CD4-positive, alpha-beta T cell treated with Interleukin-15 for 4 hours (primary cell): ENCODE measurements at regions not wholly inside any gene's neighbourhood (a gene's known extent, or its start where the extent isn't known, plus 50 kb on each side); places are given as distances from the start of the nearest gene placed in this dataset.

Experiments
- DNase-seq: peaks from one replicate; pipeline ENCODE4 v3.0.0-alpha.2; 2020; ENCODE audit warnings: low spot score

- no peak for DNase-seq
These were observed 187.4 kb upstream of the MGMT start for GRCh38 chr10:129279446-129280154.

- no peak for DNase-seq
These were observed 186.9 kb upstream of the MGMT start for GRCh38 chr10:129280155-129280502.

- DNase-seq = no peak
These were observed 186.0 kb upstream of the MGMT start for GRCh38 chr10:129280908-129281586.

- DNase-seq = no peak
These were observed 181.6 kb upstream of the MGMT start for GRCh38 chr10:129285459-129285858.

- no peak for DNase-seq
These were observed 177.9 kb upstream of the MGMT start for GRCh38 chr10:129288999-129289584.

- DNase-seq = no peak
These were observed 172.9 kb upstream of the MGMT start for GRCh38 chr10:129293991-129294700.

- DNase-seq = no peak
These were observed 172.1 kb upstream of the MGMT start for GRCh38 chr10:129294944-129295343.

- DNase-seq = no peak
These were observed 162.0 kb upstream of the MGMT start for GRCh38 chr10:129305046-129305445.

GRCh38 chr10:129307141-129307540, 159.9 kb upstream of the MGMT start:
- no peak for DNase-seq

GRCh38 chr10:129308953-129309564, 158.0 kb upstream of the MGMT start:
- no peak for DNase-seq

GRCh38 chr10:129309565-129309964, 157.5 kb upstream of the MGMT start:
- no peak for DNase-seq

- no peak for DNase-seq
These were observed 156.2 kb upstream of the MGMT start for GRCh38 chr10:129310881-129311280.

GRCh38 chr10:129319934-129320333, 147.1 kb upstream of the MGMT start:
- no peak for DNase-seq

GRCh38 chr10:129320340-129320739, 146.7 kb upstream of the MGMT start:
- no peak for DNase-seq

GRCh38 chr10:129321727-129322126, 145.3 kb upstream of the MGMT start:
- no peak for DNase-seq

- DNase-seq = no peak
These were observed 143.9 kb upstream of the MGMT start for GRCh38 chr10:129322933-129323820.

GRCh38 chr10:129323879-129324278, 143.2 kb upstream of the MGMT start:
- DNase-seq = no peak

GRCh38 chr10:129325893-129326292, 141.1 kb upstream of the MGMT start:
- DNase-seq = no peak

GRCh38 chr10:129328546-129328945, 138.5 kb upstream of the MGMT start:
- no peak for DNase-seq

- DNase-seq = no peak
These were observed 137.5 kb upstream of the MGMT start for GRCh38 chr10:129329385-129330055.

- DNase-seq = no peak
These were observed 136.8 kb upstream of the MGMT start for GRCh38 chr10:129330211-129330610.
